ENCODE measurements at regions not wholly inside any gene's neighbourhood (a gene's known extent, or its start where the extent isn't known, plus 50 kb on each side); places are given as distances from the start of the nearest gene placed in this dataset.

GRCh38 chr2:145064511-145064910, 544.6 kb upstream of the ZEB2 start:
- TF ChIP-seq CTCF (IDR thresholded peaks at IDR 0.05) (no peak), POLR2A (IDR thresholded peaks at IDR 0.05) (no peak)

Data from testis (tissue), 2 donors.